ENCODE measurements at regions not wholly inside any gene's neighbourhood (a gene's known extent, or its start where the extent isn't known, plus 50 kb on each side); places are given as distances from the start of the nearest gene placed in this dataset.

- no peak for DNase-seq
Observed at GRCh38 chr4:17164666-17165065, 266.2 kb upstream of the LDB2 start.

GRCh38 chr4:17163156-17163771 lies 264.8 kb upstream of the LDB2 start:
- DNase-seq = no peak

DNA sequence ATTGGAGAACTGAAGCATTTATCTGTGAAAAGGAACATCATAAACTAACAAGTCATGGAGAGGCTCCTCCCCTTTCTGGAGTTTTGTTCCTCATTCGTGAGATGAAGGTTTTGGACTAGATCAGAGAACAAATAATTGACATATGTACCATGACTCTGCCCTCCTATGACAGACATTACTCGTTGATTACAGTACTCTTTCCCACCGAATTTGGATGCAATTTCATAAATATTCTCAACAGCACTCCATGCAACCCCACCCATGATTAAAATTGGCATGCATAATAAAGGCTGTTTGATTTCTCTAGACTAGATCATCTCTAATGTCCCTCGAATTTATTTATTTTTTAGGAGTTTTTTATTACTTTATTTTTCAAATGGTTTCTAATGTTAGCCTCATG lies 258.9 kb upstream of the LDB2 start:
- no peak for DNase-seq

DNA sequence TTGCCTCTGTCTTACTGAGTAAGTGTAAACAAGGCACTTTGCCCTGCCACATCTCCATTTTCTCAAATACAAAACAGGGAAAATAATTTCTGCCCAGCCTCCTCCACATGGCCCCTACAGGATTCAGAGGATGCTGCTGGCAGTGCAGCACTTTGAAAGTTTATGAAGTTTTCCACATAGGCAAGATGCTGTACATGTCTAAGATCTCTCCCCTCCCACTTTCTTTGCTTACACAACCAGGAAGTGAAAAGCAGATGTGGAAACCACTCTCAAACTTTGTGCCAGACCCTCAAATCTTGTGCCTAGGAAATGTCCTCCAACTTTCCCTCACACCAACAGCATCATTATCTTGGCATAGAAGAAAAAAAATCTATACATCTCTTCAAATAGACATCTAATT lies 257.0 kb upstream of the LDB2 start:
- DNase-seq = no peak

- no peak for DNase-seq
Observed at GRCh38 chr4:17153572-17153971, 255.1 kb upstream of the LDB2 start.

DNA sequence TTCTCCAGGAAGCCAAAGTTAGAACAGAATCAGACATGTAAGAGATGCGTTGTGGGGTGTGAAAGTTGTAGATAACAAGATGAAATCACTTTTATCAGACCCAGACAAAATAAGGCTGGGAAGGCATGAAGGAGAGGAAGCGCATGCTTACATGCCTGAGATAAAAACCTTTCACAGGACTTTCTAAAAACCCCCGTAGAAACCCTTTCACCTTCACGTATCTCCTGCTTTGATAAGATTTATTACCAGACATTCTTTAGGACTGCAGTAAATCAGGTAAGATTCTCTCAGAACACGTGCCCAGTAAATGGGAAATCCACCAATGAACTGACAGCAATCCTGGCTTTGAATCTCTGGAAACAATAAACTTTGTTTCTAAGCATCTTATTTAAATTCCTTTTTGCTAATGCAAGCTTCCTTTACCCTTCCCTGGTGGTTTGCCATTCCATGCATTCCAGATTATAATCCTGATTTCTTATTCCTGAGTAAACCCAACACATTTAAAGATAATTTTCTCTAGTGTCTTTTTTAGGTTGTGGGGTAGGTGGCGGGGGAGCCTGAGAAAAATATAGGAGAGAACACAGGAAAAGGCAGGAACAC lies 254.6 kb upstream of the LDB2 start:
- no peak for DNase-seq

DNA sequence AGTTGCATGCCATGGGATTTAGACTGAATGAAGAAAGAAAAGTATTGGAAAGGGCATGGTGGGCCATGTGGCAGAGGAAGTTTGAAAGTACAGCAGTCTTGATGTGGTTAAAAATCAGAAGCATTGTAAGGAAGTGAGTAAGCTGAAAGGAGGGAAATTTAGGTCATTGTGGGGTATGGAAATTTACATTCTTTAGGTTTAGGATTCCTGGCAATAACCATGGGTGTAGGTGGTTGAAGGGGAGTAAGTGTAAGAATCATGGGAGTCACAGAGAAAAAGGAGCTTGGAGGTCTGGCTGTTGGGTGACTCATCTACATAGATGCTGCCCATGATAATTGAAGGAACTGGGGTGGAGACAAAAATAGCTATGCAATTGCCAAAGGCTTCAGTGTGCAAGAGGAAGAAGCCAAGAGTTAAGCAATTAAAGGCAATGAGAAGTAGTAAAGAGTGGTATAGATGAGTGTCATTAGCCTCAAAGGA lies 243.8 kb upstream of the LDB2 start:
- DNase-seq = no peak

- DNase-seq = no peak
Observed at GRCh38 chr4:17138847-17139246, 240.4 kb upstream of the LDB2 start.

DNA sequence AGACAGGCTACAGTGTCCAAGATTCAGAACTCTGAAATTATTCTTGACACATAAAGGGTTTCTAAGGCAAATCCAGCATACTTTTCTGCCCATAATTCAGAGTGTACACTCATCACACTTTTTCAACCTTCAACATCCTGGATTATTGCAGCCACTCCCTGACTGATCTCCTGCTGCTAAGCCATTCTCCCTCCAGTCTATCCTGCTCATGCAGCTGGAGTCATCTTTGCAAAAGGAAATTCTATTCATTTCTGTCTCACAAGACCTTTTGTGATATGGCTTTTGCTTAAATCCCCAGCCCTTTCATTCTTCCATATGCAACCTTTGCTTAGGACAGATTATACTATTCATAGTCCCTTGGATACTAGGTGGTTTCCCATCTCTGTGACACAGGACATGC lies 236.1 kb upstream of the LDB2 start:
- DNase-seq = no peak

- no peak for DNase-seq
Observed at GRCh38 chr4:17134100-17134499, 235.7 kb upstream of the LDB2 start.

DNA sequence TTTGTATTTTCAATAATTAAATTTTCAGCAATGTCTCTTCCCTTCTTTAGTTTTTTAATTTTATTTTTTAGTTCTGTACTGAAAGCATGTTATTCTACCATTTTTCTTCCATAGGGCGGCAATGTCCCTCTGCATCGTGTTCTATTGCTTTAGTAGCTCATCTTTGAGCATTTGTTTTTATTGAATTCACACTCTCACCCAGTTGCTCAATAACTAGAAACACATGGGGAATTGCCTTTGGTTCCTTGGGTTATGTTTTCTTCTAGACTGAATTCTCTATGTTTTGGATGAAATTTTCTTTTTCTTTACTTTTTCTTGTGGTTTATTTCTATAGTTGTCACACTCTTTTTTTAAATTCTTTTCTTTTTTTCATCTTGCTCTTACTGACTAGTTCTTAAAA lies 233.8 kb upstream of the LDB2 start:
- DNase-seq = no peak

DNA sequence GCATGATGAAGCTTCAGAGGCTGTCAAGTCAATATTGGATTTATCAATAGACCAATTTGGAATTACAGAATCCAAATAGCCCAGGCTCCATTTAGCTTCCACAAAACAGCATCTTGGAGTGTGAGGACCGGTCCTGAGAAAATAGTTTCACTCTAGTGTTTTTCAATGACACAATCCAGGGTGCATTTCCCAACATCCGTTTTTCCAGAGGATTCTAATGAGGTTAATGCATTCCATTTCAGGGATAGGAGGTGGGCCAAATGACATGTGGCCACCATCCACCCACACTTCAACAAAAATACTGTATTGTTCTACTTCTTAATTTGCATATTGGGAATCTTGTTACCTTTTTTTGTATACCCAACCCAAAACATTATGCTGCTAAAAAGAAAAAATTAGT lies 229.8 kb upstream of the LDB2 start:
- no peak for DNase-seq

GRCh38 chr4:17126321-17126966 lies 228.0 kb upstream of the LDB2 start:
- DNase-seq = no peak

DNA sequence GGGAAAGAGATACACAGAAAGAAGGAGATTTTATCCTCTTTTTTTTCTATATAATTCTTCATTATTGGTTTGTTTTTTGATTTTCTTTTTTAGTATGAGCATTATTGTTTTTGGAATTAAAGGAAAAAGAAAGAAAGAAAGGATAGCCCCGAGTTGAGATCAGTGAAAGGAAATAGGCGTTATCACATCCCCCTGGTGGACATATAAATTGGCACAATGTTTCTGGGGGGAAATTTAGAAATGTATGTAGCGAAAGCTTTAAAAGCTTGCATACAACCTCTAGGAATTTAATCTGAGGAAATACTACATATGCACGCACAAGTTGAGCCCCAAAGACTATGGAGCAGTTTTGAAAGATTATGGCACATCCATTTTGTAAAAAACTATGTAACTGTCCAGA lies 226.3 kb upstream of the LDB2 start:
- DNase-seq = no peak

GRCh38 chr4:17120761-17121160 lies 222.3 kb upstream of the LDB2 start:
- DNase-seq = no peak

DNA sequence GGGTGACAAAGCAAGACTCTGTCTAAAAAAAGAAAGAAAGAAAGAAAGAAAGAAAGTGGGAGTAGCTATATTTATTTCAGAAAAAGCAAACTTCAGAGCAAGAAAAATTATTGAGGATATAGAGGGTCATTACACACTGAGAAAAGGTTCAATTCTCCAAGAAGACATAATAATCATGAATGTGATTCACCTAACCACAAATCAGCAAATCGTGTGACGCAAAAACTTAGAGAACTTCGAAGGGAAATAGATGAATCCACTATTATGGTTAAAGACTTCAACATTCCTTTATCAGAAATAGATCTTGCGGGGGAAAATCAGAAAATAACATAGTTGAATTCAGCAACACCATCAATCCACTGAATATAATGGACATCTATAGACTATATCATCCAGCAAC lies 219.3 kb upstream of the LDB2 start:
- no peak for DNase-seq

- DNase-seq = no peak
Observed at GRCh38 chr4:17115583-17115982, 217.1 kb upstream of the LDB2 start.

GRCh38 chr4:17112292-17112659 lies 213.8 kb upstream of the LDB2 start:
- no peak for DNase-seq

GRCh38 chr4:17109126-17109525 lies 210.7 kb upstream of the LDB2 start:
- no peak for DNase-seq

GRCh38 chr4:17103231-17103630 lies 204.8 kb upstream of the LDB2 start:
- DNase-seq = no peak

DNA sequence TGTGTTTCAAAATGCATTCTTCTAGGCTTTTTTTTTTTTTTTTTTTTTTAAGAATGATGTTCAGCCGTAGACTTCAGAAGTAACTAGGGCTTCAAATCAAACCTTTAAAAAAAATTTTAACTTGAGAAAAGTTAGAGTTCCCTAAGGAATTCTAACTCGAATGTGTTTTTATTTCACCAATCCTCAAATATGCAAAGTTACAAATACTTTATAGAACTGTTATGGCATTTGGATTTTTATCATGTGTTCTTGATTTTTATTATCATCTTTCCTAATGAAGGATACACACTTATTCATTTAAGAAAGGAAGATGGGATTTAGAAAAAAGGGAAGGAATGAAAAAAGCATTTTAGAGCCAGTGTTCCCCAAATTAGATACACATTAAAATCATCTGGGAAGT lies 200.6 kb upstream of the LDB2 start:
- no peak for DNase-seq

- no peak for DNase-seq
Observed at GRCh38 chr4:17098401-17098800, 200.0 kb upstream of the LDB2 start.

GRCh38 chr4:17097362-17097761 lies 198.9 kb upstream of the LDB2 start:
- DNase-seq = no peak

- DNase-seq = no peak
Observed at GRCh38 chr4:17096692-17097091, 198.2 kb upstream of the LDB2 start.

DNA sequence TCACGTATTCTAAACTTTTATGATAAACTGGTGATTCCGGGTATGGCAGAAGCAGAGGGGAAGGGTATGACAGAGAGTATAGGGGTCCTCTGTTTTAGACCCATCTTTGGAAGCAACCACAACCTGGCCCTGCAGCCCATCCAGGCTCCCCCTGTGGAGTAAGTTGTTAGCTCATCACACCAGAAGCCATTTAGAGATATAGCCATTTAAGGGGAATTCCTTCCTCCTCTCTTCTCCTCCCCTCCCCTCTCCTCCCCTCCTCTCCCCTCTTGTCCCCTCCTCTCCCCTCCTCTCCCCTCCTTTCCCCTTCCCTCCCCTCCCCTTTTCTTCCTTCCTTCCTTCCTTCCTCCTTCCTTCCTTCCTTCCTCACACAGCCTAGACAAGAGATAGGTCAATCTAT lies 197.3 kb upstream of the LDB2 start:
- DNase-seq = no peak

Data from AML-193 (cell line).